ENCODE measurements at regions not wholly inside any gene's neighbourhood (a gene's known extent, or its start where the extent isn't known, plus 50 kb on each side); places are given as distances from the start of the nearest gene placed in this dataset.

DNA sequence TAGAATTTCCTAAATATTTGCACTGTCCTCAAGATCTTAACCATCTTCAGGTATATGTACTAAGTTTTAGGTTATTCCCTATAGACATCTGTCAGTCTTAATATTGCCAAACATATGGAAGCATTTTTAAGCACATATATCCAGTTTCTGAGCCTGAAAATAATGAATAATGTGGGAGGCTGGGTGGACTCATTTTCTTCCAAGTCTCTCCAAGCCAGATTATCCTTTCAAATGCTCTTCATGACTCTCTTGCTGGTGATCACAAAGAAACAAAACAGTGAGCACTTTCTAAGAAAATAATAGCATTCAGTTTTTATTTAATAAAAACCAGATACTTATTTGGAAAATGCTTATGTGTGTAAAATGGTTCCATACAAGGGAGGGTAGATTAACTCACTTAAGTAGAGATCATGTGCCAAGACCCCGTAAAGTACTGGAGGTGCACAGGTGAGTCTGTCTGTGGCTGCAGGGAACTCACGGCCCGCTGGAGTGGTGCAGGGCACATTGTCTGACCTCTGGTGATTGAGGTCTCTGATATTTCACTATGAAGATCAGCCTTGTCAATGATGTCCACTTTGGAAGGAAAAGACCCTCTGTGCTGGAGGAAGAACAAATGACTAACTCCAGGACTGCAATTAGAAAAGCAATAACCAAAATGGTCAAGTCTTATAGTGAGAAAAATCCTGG is 161.6 kb downstream of the TMEM18 start:
- DNase-seq (ENCODE audit: low read depth in 4 of 4, low spot score in 1 of 4): no peak

DNA sequence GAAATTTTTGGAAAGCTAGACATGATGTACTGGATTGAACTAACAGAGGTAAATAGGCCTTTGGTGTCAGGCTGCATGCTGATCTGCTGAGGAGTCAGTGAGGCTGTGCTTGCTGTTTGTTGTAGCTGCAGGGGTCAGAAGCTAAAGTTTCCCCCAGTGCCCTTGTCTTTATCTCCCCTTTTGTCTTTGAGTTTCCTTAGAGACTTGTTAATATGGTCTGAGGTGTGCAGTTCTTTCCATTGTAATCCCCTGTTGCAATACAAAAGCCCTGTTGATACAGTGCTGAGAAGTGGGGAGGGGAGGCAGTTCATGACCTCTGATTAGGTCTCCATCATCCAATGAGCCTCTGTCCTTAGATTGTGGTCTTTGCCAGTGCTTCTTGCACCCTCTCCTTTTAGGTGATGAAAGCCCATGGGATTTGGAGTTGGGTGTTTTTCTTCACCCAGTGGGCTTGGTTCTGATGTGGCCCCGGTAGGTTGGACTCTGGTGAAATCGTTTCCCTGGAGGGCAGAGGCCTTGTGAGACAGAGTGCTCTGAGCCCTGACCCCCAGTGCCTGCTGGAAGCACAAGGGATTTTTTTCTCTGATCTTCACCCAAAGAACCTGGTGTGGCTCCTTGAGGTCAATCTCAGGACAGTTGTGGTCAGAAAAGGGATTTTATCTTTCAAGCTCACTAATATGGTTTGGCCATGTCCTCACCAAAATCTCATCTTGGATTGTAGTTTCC is 163.1 kb downstream of the TMEM18 start:
- no peak for DNase-seq (ENCODE audit: low read depth in 4 of 4, low spot score in 1 of 4)

DNA sequence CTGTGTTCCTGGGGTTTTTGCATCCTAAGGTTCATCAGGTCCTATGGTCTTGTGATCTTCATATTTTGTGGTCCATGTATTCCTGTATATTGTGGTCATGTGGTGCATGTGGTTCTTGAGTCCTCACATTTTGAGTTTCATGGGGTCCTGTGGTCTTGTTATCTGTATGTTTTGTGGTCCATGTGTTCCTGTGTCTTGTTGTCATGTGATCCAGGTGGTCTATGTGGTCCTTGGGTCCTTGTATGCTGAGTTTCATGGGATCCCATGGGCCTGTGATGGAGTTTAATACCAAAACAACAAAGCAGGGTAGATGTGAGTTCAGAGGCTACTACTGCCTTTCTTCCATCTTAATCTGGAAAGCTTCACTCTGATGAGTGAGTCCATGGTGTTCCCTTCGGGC is 166.4 kb downstream of the TMEM18 start:
- no peak for DNase-seq (ENCODE audit: low read depth in 4 of 4, low spot score in 1 of 4)

DNA sequence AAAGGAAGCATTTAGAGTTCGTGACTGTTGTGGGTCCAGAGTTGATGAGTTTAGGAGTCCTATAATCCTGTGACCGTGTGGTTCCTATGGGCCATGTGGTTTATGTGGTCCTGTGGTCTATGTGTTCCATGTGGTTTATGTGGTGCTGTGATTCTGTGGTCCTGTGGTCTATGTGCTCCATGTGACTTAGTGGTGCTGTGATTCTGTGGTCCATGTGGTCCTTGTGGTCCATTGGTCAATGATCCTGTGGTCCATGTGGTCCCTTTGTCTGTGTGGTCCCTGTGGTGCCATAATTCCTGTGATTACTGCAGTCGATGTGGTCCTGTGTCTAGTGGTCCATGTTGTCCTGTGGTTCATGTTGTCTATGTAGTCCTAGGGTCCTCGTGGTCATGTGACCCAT is 167.3 kb downstream of the TMEM18 start:
- DNase-seq (ENCODE audit: low read depth in 4 of 4, low spot score in 1 of 4): no peak

DNA sequence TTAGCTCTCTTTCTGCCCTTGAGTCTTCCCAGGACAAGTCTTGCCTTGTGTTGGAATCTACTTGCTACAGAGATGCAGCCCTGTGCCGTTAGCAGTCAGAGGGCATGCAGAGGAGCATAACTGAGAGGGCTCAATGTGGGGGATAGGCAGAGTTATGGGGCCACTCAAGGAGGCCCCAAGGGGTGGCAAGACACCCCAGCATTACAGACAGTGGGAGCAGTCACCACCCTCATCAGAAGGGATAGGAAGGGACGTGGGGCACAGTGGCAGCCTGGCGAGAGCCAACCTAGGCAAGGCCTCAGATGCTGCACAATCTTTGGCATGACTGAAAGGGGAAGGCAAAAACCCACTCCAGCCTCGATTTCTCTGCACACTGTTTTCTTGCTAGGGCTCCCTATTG is 169.1 kb downstream of the TMEM18 start:
- no peak for DNase-seq (ENCODE audit: low read depth in 4 of 4, low spot score in 1 of 4)

DNA sequence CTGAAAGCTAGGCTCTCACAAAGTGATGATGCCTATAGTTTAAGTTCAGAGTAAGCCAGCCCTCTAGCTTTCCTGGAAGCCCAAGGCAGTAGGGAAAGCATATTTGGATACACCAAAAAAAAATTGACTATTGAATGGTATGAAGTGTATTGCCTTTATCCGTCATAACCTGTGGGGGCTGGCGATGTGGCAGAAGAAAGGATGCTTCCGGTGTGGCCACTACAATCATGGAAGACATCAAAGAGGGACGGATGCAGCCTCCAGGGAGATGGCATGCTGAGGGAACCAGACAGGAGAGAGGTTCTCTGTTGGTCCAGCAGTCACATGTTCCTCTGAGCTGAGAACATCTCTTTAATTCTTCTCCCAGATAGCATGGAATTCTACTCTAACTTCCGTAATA is 170.3 kb downstream of the TMEM18 start:
- no peak for DNase-seq (ENCODE audit: low read depth in 4 of 4, low spot score in 1 of 4)

DNA sequence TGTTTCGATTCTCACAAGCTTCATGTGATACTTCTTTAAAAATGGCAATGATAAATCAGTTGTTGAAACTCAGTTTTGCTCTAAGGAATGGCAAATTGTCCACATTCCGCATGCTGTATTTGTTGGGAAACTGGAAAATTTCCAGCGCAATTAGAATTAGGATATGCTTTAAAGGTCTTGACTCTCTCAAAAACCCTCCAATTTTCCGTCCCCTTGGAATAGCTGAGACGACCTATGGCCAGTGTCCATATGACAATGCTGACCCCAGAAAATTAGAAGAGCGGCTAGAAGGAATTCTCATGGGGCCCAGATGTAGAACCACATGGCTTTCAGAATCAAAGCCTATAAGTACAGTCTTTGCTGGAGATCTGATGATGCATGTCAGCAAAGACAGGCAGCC is 170.8 kb downstream of the TMEM18 start:
- DNase-seq (ENCODE audit: low read depth in 4 of 4, low spot score in 1 of 4): no peak

DNA sequence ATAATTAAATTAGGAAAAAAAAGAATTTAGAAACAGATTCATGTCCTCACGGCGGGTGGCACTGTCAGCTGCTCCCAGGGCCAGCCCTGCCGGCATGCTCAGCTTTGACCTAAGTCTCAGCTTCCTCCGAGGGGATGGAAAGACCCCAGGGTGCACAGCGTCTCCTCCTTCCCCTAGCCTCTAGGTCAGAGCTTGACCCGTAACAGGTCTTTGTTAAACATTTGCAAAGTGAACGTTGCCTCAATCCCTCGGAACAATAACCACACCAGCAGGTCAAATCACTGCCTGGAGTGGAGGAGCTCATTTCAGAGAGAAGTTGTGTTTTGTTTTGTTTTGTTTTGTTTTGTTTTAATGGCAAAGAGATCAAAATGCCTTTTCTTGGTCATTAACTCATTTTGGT is 171.3 kb downstream of the TMEM18 start:
- no peak for DNase-seq (ENCODE audit: low read depth in 4 of 4, low spot score in 1 of 4)

DNA sequence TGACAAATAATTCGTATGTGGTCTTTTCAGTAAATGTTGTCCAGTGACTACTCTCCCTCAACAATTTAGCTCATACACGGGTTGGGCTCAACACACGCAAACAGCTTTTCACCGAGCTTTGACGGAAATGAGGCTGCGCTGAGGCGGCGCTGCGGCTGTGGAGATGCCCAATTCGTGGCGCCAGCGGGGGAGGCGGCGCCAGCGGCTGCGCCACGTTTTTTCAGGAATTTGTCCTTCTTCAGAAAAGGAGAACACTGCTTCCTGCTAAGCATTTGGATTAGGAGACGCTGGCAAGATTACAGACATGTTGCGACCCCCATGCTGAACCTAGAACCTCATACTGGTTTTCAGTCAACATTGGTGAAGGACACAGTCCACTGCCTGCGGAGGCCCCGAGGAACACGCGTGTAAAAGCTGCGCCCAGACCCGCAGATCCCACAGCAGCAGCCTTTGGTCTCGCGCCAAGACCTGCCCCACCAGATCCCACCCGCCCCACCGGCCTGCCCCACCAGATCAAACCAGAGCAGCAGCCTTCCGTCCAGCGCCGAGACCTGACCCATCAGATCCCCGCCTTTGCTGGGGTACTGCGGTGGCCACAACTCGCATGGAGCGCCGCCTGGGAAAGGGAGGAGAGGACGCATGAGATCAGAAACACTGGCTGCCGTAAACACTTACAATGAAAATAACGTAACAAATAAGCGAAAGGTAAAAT is 173.8 kb downstream of the TMEM18 start:
- DNase-seq (ENCODE audit: low read depth in 4 of 4, low spot score in 1 of 4): no peak

DNA sequence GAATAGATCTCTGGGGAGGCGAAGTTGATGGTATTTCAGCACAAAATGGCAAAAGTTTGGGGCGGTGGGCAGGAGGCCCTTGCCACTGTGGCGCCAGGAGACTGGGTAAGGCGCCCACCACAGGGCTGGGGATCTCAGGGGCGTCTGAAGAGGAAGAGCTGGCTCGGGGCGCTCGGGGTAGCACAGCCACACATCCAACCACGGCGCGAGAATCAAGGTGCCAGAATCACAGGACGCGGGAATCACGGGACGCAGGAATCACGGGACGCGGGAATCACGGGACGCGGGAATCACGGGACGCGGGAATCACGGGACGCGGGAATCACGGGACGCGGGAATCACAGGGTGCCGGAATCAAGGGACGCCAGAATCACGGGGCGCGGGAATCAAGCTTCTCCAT is 174.4 kb downstream of the TMEM18 start:
- DNase-seq (ENCODE audit: low read depth in 4 of 4, low spot score in 1 of 4): no peak

DNA sequence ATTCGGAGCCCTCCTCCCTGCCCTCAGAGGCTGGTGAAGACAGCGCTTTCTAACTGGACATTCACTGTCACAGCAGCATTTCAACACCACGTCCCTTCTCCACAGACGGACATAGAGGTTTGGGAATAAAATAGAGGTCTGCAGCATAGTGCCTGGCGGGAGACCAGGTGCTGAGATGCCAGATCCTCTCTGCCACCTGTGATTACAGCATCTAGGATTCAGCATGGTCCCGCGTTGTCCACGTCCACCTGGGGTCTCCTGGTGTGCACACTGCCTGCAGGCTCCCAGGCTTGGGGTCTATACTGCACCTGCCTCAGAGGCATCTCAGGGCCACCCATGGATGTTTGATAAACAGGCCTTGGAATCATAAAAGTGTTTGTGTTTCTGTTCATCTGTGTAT is 175.5 kb downstream of the TMEM18 start:
- DNase-seq (ENCODE audit: low read depth in 4 of 4, low spot score in 1 of 4): no peak

DNA sequence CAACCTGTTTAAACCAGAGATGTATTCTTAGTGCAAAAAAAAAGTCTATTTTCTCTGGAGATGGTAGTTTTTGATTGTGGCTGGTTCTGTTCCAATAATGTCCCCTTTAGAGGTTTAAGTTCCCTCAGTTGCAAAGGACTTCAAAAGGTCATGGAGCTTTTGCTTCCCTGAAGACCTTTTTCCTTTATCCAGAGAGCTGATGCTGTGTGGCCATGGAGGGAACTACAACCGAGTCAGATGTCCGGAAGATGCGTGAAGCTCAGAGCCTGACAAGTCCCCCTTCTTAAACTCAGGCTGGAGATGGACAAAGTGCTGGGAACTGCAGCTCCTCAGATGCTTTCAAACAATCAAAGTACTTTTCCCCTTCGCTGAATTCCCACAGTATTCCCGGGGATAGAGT is 176.1 kb downstream of the TMEM18 start:
- DNase-seq (ENCODE audit: low read depth in 4 of 4, low spot score in 1 of 4): no peak

DNA sequence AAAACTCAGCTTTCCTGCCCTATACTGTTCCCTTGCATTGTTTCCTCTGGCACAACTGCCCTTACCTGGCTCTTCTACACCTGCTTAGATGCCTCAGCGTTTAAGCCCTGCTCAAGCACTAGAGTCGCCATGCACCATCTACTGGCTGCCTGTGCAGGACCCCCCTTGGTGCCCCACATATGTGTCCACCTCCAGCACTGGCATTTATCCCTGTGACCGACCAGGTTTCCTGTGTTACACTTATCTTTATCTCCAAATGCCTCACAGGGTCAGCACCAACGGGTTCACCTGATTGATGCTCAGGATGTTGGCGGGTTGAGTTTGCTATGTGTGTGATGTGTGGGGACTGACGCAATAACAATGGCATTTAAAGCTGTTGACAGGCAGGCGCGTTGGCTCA is 177.5 kb downstream of the TMEM18 start:
- no peak for DNase-seq (ENCODE audit: low read depth in 4 of 4, low spot score in 1 of 4)

DNA sequence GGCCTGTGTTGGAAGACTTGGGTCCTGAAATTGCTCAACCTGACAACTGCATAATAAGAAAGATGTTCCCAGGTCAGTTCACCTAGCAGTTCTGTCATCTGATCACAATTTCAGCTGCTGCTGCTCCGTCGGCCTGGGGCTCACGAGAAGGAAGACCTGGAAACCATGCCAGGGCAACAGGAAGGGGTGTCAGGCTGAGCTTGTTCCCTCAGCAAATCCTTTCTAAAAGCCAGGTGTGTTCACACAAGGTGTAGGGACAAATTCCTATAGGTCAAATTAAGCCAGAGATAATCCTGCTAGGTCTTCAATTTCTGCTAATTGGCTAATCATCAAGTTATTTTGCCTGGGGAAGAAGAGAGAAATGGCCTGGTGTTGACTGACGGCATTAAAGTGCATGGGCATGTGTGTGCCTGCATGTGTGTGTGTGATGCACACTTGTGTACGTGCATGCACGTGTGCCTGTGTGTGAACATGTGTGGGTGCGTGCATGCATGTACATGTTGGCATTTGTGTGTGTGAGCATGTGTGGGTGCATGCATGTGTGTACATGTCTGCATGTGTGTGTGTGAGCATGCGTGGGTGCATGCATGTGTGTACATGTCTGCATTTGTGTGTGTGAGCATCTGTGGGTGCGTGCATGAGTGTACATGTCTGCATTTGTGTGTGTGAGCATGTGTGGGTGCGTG is 178.6 kb downstream of the TMEM18 start:
- no peak for DNase-seq (ENCODE audit: low read depth in 4 of 4, low spot score in 1 of 4)

DNA sequence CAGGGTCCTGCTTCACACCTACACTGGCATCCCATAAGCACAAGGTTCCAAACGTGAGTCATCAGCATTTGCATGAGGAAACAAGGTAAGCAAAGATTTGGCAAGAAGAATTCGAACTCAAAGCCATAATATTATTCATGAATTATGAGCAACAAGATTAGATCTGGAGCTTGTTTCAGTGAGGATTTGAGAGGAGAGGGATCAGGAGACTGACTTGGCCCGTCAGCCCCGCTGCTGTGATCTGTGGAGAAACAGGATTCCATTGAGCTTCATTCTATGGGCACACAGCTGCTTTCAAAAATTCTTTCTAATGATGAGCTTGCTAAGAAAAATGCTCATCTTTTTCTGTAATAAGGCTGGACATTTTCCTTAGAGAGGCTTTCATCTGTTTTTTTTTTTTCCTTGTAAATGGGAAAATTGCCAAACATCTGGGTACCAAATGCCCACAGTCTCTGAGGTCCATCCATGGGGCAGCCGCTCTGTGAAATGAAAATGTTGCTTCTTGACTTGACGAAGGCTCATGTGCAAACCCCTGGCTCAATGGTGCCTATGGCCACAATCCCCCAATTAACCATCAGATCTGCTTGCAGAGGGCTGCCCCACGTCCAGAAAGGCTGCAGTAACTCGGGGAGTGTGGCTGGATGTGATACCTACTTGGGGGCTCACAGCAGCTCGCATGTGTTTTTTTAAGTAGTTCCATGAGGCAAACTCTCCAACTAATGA is 179.3 kb downstream of the TMEM18 start:
- no peak for DNase-seq (ENCODE audit: low read depth in 4 of 4, low spot score in 1 of 4)

DNA sequence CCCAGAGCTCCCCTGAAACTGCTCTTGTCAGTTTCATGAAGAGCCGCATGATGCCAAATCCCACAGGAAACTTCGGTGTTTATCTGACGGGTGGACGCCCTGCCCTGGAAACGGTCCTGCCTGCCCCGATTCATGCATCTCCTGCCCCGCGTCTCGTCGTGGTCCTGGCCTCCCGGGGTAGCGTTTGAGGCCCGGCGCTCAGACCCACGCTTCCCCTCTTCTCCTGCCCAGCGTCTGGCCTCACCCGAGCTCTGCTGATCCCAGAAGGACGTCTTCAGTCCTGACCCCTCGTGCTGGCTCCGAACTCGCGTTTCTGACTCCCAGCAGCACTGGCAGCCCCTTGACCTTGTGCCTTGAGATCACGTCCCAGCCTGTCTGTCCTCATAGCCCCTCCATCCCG is 180.5 kb downstream of the TMEM18 start:
- DNase-seq (ENCODE audit: low read depth in 4 of 4, low spot score in 1 of 4): no peak

DNA sequence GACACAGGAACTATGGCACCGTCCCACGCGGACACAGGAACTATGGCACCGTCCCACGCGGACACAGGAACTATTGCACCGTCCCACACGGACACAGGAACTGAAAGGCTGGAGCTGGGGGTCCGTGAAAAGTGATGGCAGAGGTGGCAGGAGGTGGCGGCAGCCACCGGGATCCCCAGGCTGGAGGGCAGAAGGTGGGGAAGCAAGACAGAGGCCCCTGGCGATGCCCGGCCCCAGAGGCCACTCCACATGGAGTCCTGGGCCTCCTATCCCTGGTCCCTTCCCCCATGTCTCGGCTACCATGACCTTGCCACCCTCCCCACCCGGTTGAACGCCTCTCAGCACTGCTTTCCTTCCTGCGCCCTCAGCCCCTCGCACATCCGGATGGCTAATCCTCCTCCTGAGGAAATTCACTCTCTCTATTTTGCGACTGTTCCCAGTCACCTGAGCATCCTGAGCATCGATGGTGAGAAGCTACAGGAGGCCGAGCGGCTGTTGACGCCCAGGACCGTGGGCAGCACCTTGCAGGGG is 181.4 kb downstream of the TMEM18 start:
- no peak for DNase-seq (ENCODE audit: low read depth in 4 of 4, low spot score in 1 of 4)

DNA sequence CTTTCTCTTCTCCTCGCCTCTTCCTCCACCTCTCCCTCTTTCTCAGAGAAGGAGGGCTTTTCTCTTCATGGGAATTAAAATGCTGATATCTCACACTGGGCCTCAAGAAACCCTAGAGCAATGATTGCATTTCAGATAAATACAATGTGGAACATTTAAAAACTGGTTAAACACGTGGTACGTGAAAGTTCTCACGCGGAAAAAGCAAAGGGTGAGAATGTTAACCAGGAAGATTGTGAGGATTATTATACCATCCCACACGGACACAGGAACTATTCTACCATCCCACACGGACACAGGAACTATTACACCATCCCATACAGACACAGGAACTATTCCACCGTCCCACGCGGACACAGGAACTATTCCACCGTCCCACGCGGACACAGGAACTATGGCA is 182.4 kb downstream of the TMEM18 start:
- no peak for DNase-seq (ENCODE audit: low read depth in 4 of 4, low spot score in 1 of 4)

DNA sequence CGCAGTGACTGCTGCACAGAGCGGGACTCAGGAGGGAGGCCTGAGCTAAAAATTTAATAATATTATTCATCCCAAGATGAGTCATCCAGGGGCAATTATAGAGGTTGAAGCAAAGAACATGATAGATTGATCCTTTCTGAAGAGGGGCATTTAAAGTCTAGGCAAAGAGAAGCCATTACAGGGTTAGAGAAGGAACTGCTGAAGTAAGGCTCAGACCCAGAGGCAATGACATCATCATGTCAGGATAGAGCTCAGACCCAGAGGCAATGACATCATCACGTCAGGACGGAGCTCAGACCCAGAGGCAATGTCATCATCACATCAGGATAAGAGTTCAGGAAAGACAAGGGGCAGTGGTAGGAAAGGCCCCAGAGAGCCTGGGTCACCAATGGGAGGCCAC is 184.0 kb downstream of the TMEM18 start:
- DNase-seq (ENCODE audit: low read depth in 4 of 4, low spot score in 1 of 4): no peak

DNA sequence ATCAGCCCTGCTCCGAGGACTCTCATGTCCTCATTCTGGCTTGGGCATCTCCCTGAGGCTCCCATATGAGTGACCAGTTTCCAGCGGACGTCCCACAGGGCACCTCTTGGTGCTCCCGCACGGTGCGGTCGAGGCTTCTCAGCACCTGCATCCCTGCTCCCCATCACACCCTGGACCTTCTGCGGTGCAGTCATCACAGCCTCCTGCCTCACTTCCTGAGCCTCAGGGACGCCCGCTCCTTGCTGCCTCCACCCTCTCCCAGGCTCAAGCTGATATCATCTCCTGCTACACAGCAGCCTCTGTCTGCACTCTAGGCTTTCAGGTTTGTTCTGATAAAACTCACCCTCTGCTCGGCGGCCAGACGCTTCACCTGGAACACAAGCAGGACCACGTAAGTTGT is 185.0 kb downstream of the TMEM18 start:
- DNase-seq (ENCODE audit: low read depth in 4 of 4, low spot score in 1 of 4): no peak

DNA sequence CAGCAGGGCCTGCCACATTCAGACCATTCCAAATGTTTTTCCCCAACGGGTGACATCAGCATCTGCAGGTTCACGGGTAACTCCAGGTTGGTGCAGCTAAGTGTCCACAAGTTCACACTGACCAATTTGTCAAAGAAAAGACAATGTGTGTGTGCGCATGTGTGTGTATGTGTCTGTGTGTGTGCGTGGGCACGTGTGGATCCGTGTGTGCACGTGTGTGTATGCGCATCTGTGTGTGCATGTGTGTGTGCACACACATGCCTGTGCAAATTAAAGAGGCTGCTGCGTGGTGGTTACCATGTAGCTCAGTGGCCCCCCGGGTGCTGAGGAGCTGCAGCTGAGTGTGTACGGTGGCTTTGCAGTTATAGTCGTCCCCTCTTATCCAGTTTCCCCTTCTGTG is 187.4 kb downstream of the TMEM18 start:
- DNase-seq (ENCODE audit: low read depth in 4 of 4, low spot score in 1 of 4): no peak
